Upper lobe of left lung (tissue), 4 donors: ENCODE measurements at regions not wholly inside any gene's neighbourhood (a gene's known extent, or its start where the extent isn't known, plus 50 kb on each side); places are given as distances from the start of the nearest gene placed in this dataset.

Experiments used
- EP300 ChIP-seq, 4 donors: sonication (generic); formaldehyde crosslinking; IDR thresholded peaks; one replicate each; pipeline ENCODE4 v1.5.1; 2017; ENCODE audit warnings: antibody characterized with exemption in 4 of 4, control low read depth in 2 of 4
- POLR2A ChIP-seq, 4 donors: fragments of 450-650 bp; IDR thresholded peaks; one replicate each; pipeline ENCODE4 v1.5.1; 2016 to 2017; ENCODE audit warnings: antibody characterized with exemption in 4 of 4, mild to moderate bottlenecking in 2 of 4
- POLR2AphosphoS5 ChIP-seq, 2 donors: sonication (generic); formaldehyde crosslinking; IDR thresholded peaks; one replicate each; pipeline ENCODE4 v1.5.1; 2017; ENCODE audit warnings: antibody characterized with exemption in 2 of 2
- TF ChIP-seq, protein P1 (sequence below), 6 experiments: fragments of 450-650 bp in 4 of 6; fragments of 200-600 bp in 2 of 6; sonication (generic) in 2 of 6; IDR thresholded peaks; one replicate each; pipeline ENCODE4 v1.5.1; 2016 to 2019; ENCODE audit warnings: antibody characterized with exemption in 6 of 6

DNA sequence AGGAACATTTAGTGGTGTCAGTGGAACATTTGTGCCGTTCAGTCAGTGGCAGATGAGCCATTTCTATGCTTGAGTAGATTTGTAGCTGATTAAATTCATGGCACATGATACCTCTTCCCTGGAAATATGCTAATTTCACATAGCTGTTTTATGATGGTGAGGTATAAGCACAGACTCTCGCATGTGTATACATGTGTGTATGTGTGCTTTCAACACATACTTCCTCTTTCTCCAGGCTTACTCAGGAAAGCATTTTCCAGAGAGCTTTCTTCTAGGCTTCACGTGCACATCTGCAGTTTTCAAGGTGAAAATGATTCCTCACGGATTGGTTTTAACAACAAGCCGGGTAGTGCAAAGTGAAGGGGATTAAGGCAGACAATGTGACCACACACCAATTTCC lies 396.5 kb downstream of the HDGFL1 start:
- TF ChIP-seq, protein P1, sequence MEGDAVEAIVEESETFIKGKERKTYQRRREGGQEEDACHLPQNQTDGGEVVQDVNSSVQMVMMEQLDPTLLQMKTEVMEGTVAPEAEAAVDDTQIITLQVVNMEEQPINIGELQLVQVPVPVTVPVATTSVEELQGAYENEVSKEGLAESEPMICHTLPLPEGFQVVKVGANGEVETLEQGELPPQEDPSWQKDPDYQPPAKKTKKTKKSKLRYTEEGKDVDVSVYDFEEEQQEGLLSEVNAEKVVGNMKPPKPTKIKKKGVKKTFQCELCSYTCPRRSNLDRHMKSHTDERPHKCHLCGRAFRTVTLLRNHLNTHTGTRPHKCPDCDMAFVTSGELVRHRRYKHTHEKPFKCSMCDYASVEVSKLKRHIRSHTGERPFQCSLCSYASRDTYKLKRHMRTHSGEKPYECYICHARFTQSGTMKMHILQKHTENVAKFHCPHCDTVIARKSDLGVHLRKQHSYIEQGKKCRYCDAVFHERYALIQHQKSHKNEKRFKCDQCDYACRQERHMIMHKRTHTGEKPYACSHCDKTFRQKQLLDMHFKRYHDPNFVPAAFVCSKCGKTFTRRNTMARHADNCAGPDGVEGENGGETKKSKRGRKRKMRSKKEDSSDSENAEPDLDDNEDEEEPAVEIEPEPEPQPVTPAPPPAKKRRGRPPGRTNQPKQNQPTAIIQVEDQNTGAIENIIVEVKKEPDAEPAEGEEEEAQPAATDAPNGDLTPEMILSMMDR (IDR thresholded peaks at IDR 0.05): no peak
- TF ChIP-seq POLR2AphosphoS5 (IDR thresholded peaks at IDR 0.05): no peak
- TF ChIP-seq POLR2A (IDR thresholded peaks at IDR 0.05): no peak
- TF ChIP-seq EP300 (IDR thresholded peaks at IDR 0.05): no peak
